Epithelial cell of proximal tubule (primary cell): ENCODE measurements at regions not wholly inside any gene's neighbourhood (a gene's known extent, or its start where the extent isn't known, plus 50 kb on each side); places are given as distances from the start of the nearest gene placed in this dataset.

Source experiments
- DNase-seq: peaks from one replicate; pipeline ENCODE4 v3.0.0-alpha.2; 2011; ENCODE audit warnings: low read depth
- H3K4me3 ChIP-seq: 2 replicates; pipeline ENCODE4 v1.5.1; 2011; ENCODE audit warnings: low read depth, mild to moderate bottlenecking, low read length
- TF ChIP-seq, protein P1 (sequence below): conservative IDR thresholded peaks from 2 replicates; pipeline ENCODE4 v1.5.1; 2012; ENCODE audit warnings: low read depth, mild to moderate bottlenecking, low read length

DNA sequence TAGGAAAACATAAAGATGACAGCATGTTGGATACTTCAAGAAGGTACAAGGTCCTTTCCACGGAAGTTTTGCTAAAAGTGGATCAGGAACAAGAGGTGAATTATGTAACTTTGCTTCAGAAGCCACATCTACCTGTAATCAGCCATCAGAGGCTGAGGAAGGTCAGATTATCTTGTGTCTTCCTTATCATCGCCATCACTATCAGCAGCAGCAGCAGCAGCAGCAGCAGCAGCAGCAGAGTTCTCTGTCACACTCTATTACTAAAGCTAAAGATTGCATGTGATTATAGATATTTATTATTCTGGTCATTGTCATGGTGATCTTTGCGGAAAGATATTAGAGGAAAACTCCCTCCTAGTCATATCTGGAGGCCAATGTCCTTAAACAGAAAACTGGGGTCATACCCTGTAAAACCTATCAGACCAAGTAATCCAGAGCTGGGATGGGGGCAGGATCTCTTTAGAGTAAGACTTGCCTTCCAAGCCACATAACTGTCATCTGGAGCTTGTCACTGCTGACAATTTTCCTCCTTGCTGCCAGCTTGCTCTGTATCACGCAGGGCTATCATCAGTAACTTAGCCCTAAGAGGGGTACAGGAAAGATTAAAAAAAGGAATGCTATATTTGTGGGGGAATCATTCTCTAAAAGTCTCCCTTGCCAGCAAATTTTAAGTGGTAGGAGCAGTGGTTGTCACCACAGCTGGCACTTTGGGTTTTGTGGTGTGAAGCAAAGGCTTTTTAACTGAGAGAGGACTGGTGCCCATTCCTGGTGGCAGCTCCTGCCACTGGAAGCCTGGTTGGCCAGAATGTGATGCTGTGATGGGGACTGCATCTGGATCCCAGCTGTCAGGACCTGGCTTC lies 130.9 kb upstream of the RASGRP1 start:
- TF ChIP-seq, protein P1, sequence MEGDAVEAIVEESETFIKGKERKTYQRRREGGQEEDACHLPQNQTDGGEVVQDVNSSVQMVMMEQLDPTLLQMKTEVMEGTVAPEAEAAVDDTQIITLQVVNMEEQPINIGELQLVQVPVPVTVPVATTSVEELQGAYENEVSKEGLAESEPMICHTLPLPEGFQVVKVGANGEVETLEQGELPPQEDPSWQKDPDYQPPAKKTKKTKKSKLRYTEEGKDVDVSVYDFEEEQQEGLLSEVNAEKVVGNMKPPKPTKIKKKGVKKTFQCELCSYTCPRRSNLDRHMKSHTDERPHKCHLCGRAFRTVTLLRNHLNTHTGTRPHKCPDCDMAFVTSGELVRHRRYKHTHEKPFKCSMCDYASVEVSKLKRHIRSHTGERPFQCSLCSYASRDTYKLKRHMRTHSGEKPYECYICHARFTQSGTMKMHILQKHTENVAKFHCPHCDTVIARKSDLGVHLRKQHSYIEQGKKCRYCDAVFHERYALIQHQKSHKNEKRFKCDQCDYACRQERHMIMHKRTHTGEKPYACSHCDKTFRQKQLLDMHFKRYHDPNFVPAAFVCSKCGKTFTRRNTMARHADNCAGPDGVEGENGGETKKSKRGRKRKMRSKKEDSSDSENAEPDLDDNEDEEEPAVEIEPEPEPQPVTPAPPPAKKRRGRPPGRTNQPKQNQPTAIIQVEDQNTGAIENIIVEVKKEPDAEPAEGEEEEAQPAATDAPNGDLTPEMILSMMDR, result no peak
- no peak overlapping the region for H3K4me3 ChIP-seq
- DNase-seq, result no peak

DNA sequence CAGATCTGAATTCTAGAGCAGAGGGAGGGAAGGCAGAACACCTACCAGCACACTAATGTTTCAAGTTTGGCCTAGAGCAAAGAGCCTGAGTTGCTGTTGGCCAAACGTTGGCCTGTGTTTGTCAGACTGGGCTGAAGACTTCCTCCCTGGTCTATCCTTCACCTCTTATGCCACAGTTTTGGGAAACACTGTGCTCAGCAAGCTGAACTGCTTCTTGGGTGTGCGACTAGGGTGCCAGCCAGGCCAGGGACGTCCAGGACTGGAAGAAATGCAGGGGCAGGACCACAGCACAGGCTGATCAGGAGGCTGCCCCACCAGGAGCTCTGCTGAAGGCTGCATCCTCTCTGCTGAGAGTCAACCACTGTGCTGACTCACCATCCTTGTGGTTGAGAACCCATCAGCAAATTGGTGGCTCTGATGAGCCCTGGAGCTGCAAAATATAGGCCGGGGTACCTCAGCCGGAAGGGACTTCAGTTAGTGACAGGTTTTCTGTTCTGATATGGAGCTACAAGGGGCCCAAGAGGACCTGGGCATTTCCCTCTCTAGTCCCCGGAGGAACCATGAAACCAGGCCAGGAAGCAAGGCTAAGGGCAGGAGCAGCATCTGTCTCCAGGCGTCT lies 131.6 kb upstream of the RASGRP1 start:
- TF ChIP-seq, protein P1, result no peak
- DNase-seq, result no peak
- H3K4me3 ChIP-seq, result no peak overlapping the region

DNA sequence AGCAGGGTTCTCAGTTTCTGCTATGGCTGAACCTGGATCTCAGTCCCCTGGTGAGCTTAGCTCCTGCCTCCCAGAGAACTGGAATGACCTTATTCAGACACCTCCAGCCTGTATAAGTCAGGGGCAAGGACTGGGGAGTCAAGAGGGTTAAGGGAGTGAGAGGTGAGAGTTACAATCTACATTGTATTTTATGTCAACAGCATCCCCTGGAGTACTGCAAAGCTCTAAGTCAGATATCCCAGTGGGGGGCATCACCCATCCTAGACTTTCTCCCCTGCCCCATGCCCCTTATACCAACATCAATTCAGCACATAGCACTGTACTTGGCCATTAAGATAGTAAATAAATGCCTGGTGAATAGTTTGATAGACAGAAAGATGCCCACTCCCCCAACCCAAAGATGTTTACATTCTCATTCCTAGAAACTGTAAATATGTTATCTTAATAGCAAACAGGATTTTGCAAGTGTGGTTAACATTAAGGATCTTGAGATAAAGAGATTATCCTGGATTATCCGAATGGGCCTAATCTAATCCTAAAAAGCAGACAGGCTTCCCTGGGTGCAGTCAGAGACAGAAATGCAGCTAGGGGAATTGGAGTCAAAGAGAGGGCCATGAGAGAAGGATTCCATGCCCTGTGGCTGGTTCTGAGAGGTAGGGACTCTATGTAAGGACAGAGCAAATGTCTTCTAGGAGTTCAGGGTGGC lies 132.3 kb upstream of the RASGRP1 start:
- no peak for DNase-seq
- TF ChIP-seq, protein P1, result no peak
- no peak overlapping the region for H3K4me3 ChIP-seq

DNA sequence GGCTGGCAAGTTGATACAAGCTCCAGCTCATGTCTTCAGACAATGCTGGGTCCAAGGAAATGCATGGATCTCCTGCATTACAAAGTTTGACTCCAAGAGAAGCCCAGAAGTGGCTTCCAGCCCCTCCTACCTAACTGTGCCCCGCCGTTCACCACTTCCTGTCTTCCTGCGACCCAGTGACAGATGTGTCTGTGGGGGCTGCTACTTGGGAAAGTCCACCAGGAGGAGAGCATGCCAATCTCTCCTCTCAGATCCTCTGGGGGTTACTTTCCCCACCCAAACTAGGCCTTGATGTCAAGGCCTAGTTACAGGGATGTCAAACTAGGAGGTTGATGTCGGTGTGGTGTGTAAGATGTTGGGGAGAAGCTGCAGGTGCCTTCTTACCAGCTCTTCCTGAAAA lies 133.6 kb upstream of the RASGRP1 start:
- TF ChIP-seq, protein P1, result no peak
- DNase-seq, result no peak
- H3K4me3 ChIP-seq, result no peak overlapping the region

DNA sequence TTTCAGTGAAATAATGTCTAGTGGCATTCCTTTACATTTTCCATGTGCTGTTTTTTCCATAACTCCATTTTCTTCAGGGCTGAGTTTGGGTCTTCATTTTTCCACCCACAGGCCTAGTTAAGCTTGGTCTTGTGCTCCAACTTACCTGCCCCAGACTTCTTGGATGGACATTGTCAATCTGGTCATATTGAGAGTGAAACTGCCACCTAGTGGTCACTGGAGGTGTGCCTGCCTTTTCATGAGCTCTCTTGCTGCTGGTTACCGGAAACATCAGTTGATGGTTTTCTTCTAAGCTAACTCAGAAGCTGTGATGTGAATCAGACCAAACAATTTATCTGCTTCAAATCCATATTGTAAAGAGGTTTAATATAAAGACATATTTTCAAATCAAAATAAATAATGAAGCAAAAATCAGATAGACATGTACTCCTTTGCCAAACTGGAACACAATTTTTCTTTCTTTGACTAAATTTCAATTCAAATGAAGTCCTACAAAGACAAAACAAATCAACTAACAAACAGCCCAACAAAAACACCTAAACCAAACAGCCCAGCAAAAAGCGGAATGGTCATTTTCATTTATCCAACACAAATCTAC lies 135.1 kb upstream of the RASGRP1 start:
- H3K4me3 ChIP-seq, result no peak overlapping the region
- TF ChIP-seq, protein P1, result peak; percentile 96
- DNase-seq, result no peak

DNA sequence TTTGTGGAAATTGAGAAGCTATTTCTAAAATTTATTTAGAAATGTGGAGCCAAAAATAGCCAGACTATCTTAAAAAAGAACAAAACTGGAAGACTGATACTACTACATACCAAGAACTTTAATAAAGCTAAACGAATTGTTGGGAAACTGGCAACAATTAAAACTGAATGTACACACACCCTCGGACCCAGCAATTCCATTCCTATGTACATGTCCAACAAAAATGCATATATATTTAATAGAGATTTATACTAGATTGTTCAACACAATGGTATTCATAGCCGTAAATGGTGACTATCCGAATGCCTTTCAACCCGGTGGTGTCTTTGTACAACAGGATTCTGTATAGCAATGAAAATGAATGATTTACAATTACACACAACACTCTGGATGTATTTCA lies 136.5 kb upstream of the RASGRP1 start:
- no peak overlapping the region for H3K4me3 ChIP-seq
- TF ChIP-seq, protein P1, result no peak
- no peak for DNase-seq
